ENCODE measurements at regions not wholly inside any gene's neighbourhood (a gene's known extent, or its start where the extent isn't known, plus 50 kb on each side); places are given as distances from the start of the nearest gene placed in this dataset.
"Not testable (repeated sequence)": the region's sequence is repeated elsewhere in the genome, so short reads cannot be mapped to it uniquely, and the experiment has no call there.

DNA sequence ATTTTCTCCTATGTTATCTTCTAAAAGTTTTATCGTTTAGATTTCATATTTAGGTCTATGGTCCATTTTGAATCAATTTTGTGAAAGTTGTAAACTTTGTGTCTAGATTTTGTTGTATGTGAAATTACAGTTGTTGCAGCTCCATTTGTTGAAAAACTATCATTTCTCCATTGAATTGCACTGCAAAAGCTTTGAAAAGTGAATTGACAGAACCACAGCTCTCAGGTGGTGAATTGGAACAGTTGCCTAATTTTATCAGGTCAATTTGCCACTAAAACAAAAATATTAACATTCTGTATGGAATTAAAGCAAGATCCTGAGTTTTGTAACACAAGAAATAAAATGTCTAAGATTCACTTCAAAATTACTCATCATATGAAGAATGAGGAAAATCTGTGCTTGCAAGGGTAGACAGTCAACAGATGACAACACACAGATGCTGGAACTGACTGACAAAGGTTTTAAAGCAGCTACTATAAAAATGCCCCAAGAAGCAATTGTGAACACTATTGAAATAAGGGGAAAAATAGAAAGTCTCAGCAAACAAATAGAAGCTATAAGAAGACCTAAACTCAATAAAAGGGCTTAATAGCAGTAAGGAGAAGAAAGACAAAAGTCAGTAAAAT lies 346.7 kb downstream of the PAX1 start:
- TF ChIP-seq, protein P1, sequence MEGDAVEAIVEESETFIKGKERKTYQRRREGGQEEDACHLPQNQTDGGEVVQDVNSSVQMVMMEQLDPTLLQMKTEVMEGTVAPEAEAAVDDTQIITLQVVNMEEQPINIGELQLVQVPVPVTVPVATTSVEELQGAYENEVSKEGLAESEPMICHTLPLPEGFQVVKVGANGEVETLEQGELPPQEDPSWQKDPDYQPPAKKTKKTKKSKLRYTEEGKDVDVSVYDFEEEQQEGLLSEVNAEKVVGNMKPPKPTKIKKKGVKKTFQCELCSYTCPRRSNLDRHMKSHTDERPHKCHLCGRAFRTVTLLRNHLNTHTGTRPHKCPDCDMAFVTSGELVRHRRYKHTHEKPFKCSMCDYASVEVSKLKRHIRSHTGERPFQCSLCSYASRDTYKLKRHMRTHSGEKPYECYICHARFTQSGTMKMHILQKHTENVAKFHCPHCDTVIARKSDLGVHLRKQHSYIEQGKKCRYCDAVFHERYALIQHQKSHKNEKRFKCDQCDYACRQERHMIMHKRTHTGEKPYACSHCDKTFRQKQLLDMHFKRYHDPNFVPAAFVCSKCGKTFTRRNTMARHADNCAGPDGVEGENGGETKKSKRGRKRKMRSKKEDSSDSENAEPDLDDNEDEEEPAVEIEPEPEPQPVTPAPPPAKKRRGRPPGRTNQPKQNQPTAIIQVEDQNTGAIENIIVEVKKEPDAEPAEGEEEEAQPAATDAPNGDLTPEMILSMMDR (IDR thresholded peaks at IDR 0.05; ENCODE audit: insufficient read depth, low read length, poor library complexity, severe bottlenecking): no peak
- TF ChIP-seq EZH2phosphoT487 (conservative IDR thresholded peaks at IDR 0.05; ENCODE audit: low read length): no peak
- Histone ChIP-seq H3K27me3 (ENCODE audit: low read length) (no peaks in the 10 kb centered on the region), H3K9ac (ENCODE audit: low read length) (no peak overlapping the region)

DNA sequence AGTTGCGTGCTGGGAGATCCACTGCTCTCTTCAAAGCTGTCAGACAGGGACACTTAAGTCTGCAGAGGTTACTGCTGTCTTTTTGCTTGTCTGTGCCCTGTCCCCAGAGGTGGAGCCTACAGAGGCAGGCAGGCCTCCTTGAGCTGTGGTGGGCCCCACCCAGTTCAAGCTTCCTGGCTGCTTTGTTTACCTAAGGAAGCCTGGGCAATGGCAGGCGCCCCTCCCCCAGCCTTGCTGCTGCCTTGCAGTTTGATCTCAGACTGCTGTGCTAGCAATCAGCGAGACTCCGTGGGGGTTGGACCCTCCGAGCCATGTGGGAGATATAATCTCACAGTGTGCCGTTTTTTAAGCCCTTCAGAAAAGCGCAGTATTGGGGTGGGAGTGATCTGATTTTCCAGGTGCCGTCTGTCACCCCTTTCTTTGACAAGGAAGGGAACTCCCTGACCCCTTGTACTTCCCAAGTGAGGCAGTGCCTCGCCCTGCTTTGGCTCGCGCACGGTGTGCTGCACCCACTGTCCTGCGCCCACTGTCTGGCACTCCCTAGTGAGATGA lies 340.6 kb downstream of the PAX1 start:
- not testable (repeated sequence) for H3K27me3 ChIP-seq (ENCODE audit: low read length); H3K9me3 ChIP-seq (ENCODE audit: insufficient read depth, low read length); H4K20me1 ChIP-seq (ENCODE audit: low read depth, low read length); H3K4me3 ChIP-seq (ENCODE audit: insufficient read depth, low read length, poor library complexity, severe bottlenecking); H3K36me3 ChIP-seq (ENCODE audit: low read length); H3K79me2 ChIP-seq (ENCODE audit: insufficient read depth, low read length); H3K9me2 ChIP-seq (replicated peaks; ENCODE audit: insufficient read depth, low read length); H3F3A ChIP-seq (ENCODE audit: insufficient read depth); H3K9ac ChIP-seq (ENCODE audit: low read length); H2AFZ ChIP-seq (ENCODE audit: low read depth, low read length, severe bottlenecking); H3K27ac ChIP-seq (ENCODE audit: low read depth, low read length); H3K4me2 ChIP-seq (ENCODE audit: low read depth, low read length, poor library complexity, severe bottlenecking)

More for the DNA sequence above, 346.7 kb downstream of the PAX1 start:
- no peaks in the 10 kb centered on the region for H3F3A ChIP-seq (ENCODE audit: insufficient read depth)
- no peaks in the 10 kb centered on the region for H3K9me3 ChIP-seq (ENCODE audit: insufficient read depth, low read length)
- no peak overlapping the region for H2AFZ ChIP-seq (ENCODE audit: low read depth, low read length, severe bottlenecking)
- no peaks in the 10 kb centered on the region for H3K9me2 ChIP-seq (replicated peaks; ENCODE audit: insufficient read depth, low read length)
- no peaks in the 10 kb centered on the region for H3K79me2 ChIP-seq (ENCODE audit: insufficient read depth, low read length)
- H3K4me3 ChIP-seq (ENCODE audit: insufficient read depth, low read length, poor library complexity, severe bottlenecking): no peak overlapping the region
- H3K4me2 ChIP-seq (ENCODE audit: low read depth, low read length, poor library complexity, severe bottlenecking): no peak overlapping the region
- no peaks in the 10 kb centered on the region for H3K36me3 ChIP-seq (ENCODE audit: low read length)
- no peaks in the 10 kb centered on the region for H4K20me1 ChIP-seq (ENCODE audit: low read depth, low read length)
- H3K27ac ChIP-seq (ENCODE audit: low read depth, low read length): no peak overlapping the region

DNA sequence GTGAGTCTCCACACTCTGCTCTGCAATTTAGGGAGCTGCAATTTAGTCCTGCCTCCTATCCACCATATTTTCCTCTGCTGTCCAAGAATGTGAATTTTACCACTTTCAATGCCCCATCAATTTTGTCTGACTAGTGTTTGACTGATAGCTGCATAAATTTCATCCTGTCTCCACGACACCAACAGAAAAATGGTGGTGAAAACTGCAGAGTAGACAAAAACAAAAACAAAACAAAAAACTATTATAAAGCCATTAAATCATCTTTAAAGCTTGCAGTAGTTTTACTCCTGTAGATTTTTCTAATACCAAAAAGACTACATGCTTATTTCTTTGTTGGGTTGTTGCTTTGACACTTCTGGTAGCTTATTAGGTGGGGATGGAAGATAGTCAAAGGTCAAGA lies 322.0 kb downstream of the PAX1 start:
- Histone ChIP-seq H2AFZ (ENCODE audit: low read depth, low read length, severe bottlenecking) (no peak overlapping the region), H3K9me3 (ENCODE audit: insufficient read depth, low read length) (no peaks in the 10 kb centered on the region), H3K79me2 (ENCODE audit: insufficient read depth, low read length) (no peaks in the 10 kb centered on the region), H3F3A (ENCODE audit: insufficient read depth) (no peaks in the 10 kb centered on the region), H3K27ac (ENCODE audit: low read depth, low read length) (no peak overlapping the region), H4K20me1 (ENCODE audit: low read depth, low read length) (no peaks in the 10 kb centered on the region), H3K36me3 (ENCODE audit: low read length) (no peaks in the 10 kb centered on the region), H3K9ac (ENCODE audit: low read length) (no peak overlapping the region), H3K9me2 (replicated peaks; ENCODE audit: insufficient read depth, low read length) (no peaks in the 10 kb centered on the region), H3K4me2 (ENCODE audit: low read depth, low read length, poor library complexity, severe bottlenecking) (no peak overlapping the region), H3K27me3 (ENCODE audit: low read length) (no peaks in the 10 kb centered on the region), H3K4me3 (ENCODE audit: insufficient read depth, low read length, poor library complexity, severe bottlenecking) (no peak overlapping the region)
- TF ChIP-seq EZH2phosphoT487 (conservative IDR thresholded peaks at IDR 0.05; ENCODE audit: low read length): no peak
- TF ChIP-seq, protein P1 (IDR thresholded peaks at IDR 0.05; ENCODE audit: insufficient read depth, low read length, poor library complexity, severe bottlenecking): no peak

DNA sequence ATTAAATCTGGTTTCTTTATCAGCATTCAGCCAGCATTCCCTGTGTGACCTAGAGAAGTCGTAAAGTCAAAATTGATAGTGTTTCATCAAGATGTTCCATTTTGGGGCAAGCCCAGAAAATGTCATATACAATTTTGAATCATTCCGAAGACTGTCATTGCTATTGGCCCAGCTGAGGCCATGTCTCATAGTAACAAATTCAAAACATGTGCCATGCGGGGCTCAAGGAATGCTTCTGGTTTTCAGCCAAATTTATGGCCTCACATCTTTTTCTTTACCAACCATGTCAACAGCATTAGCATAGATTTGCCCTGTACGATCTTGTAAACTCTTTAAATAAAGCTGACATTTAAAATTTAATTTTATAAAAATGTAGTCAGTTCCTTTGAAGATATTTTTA lies 314.7 kb downstream of the PAX1 start:
- Histone ChIP-seq H2AFZ (ENCODE audit: low read depth, low read length, severe bottlenecking) (no peak overlapping the region), H3K4me2 (ENCODE audit: low read depth, low read length, poor library complexity, severe bottlenecking) (no peak overlapping the region), H3F3A (ENCODE audit: insufficient read depth) (no peaks in the 10 kb centered on the region), H3K27me3 (ENCODE audit: low read length) (no peaks in the 10 kb centered on the region), H4K20me1 (ENCODE audit: low read depth, low read length) (no peaks in the 10 kb centered on the region), H3K79me2 (ENCODE audit: insufficient read depth, low read length) (no peaks in the 10 kb centered on the region), H3K9ac (ENCODE audit: low read length) (no peak overlapping the region), H3K27ac (ENCODE audit: low read depth, low read length) (no peak overlapping the region), H3K9me3 (ENCODE audit: insufficient read depth, low read length) (no peaks in the 10 kb centered on the region; the same call in 1 of the 2 replicates), H3K4me3 (ENCODE audit: insufficient read depth, low read length, poor library complexity, severe bottlenecking) (no peak overlapping the region), H3K36me3 (ENCODE audit: low read length) (no peaks in the 10 kb centered on the region), H3K9me2 (replicated peaks; ENCODE audit: insufficient read depth, low read length) (no peaks in the 10 kb centered on the region)
- TF ChIP-seq, protein P1 (IDR thresholded peaks at IDR 0.05; ENCODE audit: insufficient read depth, low read length, poor library complexity, severe bottlenecking): no peak
- TF ChIP-seq EZH2phosphoT487 (conservative IDR thresholded peaks at IDR 0.05; ENCODE audit: low read length): no peak
